ENCODE measurements at regions not wholly inside any gene's neighbourhood (a gene's known extent, or its start where the extent isn't known, plus 50 kb on each side); places are given as distances from the start of the nearest gene placed in this dataset.

DNA sequence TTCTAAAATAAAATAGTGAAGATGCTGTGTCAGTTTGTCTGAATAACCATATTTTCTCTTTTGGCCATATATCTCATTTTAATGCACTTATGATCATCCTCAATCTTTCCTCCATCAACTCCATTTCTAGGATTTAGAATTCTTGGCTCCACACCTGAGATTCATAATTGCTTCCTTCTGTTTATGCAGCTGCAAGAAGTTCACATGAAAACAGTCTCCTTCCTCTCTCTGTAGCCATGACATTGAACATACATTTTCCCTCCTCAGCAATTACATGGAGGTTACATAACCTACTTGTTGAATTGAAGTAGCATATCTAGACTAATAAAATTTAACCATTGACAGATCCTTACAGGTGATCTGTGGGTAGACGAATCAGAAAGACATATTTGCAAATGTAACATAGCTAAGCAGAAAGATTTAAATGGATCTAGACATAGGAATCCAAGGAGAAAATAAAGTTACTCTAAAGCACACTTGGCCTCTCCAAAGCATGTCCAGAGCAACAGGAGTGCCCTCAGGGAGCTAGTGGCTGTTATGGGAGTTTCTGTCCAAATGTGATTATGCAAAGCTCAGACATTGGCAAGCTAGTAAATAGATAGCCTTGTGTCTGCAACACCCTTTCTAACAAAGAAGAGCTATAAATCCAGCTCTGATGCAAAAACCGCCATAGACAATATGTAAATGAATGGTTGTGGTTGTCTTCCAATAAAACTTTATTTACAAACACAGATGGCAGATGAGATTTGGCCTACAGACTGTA lies 119.9 kb upstream of the MPPED2 start:
- Histone ChIP-seq H3K9me3 (ENCODE audit: low read depth) (no peaks in the 10 kb centered on the region), H4K20me1 (ENCODE audit: insufficient read depth, poor library complexity, severe bottlenecking) (no peaks in the 10 kb centered on the region)
- 73% methylated on average over 2 of the region's 2 CpGs for WGBS (ENCODE audit: low lambda C conversion rate, missing lambda C conversion rate)

DNA sequence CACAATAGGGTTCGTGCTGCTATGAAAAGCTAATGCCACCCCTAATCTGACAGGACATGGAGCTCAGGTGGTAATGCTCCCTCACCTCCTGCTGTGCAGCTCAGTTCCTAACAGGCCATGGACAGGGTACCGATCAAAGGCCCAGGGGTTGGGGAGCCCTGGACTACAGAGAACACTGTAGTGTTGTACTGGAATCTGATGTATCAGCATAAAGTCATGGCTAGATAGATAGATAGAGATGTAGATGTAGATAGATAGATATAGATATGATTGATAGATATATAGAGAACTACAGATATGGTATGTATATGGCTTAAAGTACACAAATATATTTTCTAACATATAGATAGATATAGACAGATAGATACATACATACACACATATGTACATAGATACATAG lies 112.3 kb upstream of the MPPED2 start:
- TF ChIP-seq, protein P1, sequence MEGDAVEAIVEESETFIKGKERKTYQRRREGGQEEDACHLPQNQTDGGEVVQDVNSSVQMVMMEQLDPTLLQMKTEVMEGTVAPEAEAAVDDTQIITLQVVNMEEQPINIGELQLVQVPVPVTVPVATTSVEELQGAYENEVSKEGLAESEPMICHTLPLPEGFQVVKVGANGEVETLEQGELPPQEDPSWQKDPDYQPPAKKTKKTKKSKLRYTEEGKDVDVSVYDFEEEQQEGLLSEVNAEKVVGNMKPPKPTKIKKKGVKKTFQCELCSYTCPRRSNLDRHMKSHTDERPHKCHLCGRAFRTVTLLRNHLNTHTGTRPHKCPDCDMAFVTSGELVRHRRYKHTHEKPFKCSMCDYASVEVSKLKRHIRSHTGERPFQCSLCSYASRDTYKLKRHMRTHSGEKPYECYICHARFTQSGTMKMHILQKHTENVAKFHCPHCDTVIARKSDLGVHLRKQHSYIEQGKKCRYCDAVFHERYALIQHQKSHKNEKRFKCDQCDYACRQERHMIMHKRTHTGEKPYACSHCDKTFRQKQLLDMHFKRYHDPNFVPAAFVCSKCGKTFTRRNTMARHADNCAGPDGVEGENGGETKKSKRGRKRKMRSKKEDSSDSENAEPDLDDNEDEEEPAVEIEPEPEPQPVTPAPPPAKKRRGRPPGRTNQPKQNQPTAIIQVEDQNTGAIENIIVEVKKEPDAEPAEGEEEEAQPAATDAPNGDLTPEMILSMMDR (IDR thresholded peaks at IDR 0.05; ENCODE audit: poor library complexity), result no peak
- TF ChIP-seq EZH2 (IDR thresholded peaks at IDR 0.05; ENCODE audit: borderline replicate concordance) (no peak), EZH2phosphoT487 (IDR thresholded peaks at IDR 0.05; ENCODE audit: low read depth, severe bottlenecking, unreplicated experiment) (no peak)
- no peaks in the 10 kb centered on the region for H3K9me2 ChIP-seq (replicated peaks; ENCODE audit: insufficient read depth)
- H3K4me2 ChIP-seq, result no peak overlapping the region
- H3K27me3 ChIP-seq, result no peaks in the 10 kb centered on the region
- H3K79me2 ChIP-seq, result no peaks in the 10 kb centered on the region
- H4K20me1 ChIP-seq (ENCODE audit: insufficient read depth, poor library complexity, severe bottlenecking), result no peaks in the 10 kb centered on the region
- no peak for DNase-seq (ENCODE audit: low spot score)
- WGBS (ENCODE audit: low lambda C conversion rate, missing lambda C conversion rate), result 91% methylated on average over 2 of the region's 2 CpGs
- no peak overlapping the region for H2AFZ ChIP-seq
- H3K27ac ChIP-seq, result no peak overlapping the region
- H3K36me3 ChIP-seq (replicated peaks; ENCODE audit: insufficient read depth, low read depth), result no peaks in the 10 kb centered on the region
- no peak overlapping the region for H3K4me3 ChIP-seq
- no peaks in the 10 kb centered on the region for H3K4me1 ChIP-seq (ENCODE audit: insufficient read depth)
- no peaks in the 10 kb centered on the region for H3K9me3 ChIP-seq (ENCODE audit: low read depth)

More for the DNA sequence above, 119.9 kb upstream of the MPPED2 start:
- Histone ChIP-seq H3K36me3 (replicated peaks; ENCODE audit: insufficient read depth, low read depth) (no peaks in the 10 kb centered on the region), H3K9me2 (replicated peaks; ENCODE audit: insufficient read depth) (no peaks in the 10 kb centered on the region), H3K4me3 (no peak overlapping the region), H3K27me3 (no peaks in the 10 kb centered on the region), H2AFZ (no peak overlapping the region), H3K4me1 (ENCODE audit: insufficient read depth) (no peaks in the 10 kb centered on the region), H3K27ac (no peak overlapping the region), H3K4me2 (no peak overlapping the region), H3K79me2 (no peaks in the 10 kb centered on the region)
- no peak for DNase-seq (ENCODE audit: low spot score)
- TF ChIP-seq, protein P1 (IDR thresholded peaks at IDR 0.05; ENCODE audit: poor library complexity), result no peak
- TF ChIP-seq EZH2 (IDR thresholded peaks at IDR 0.05; ENCODE audit: borderline replicate concordance) (no peak), EZH2phosphoT487 (IDR thresholded peaks at IDR 0.05; ENCODE audit: low read depth, severe bottlenecking, unreplicated experiment) (no peak)

DNA sequence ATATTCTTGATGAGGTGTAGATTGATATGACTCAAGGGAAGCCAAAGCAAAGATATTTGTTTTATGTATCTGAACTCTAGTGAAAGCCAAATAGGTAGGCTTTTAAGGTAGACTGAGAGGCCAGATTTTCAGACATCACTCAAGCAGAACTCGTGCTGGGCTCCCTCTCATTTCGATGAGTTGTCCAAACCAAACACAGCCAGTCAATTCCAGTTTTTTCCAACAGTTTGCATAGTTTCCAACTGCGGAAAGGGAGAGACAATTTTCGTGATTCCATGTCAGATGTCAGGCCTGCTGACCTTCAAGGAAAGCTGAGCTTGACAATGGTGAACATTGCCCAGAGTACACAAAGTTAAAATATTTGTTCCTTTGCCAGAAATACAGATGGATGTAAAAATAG lies 110.9 kb upstream of the MPPED2 start:
- whole genome bisulfite sequencing (ENCODE audit: low lambda C conversion rate, missing lambda C conversion rate), result 70% methylated on average over 4 of the region's 4 CpGs
- Histone ChIP-seq H3K36me3 (replicated peaks; ENCODE audit: insufficient read depth, low read depth) (no peaks in the 10 kb centered on the region), H2AFZ (no peak overlapping the region)

More for the DNA sequence above, 110.9 kb upstream of the MPPED2 start:
- Histone ChIP-seq H3K27me3 (no peaks in the 10 kb centered on the region), H3K4me3 (no peak overlapping the region), H3K9me3 (ENCODE audit: low read depth) (no peaks in the 10 kb centered on the region), H4K20me1 (ENCODE audit: insufficient read depth, poor library complexity, severe bottlenecking) (no peaks in the 10 kb centered on the region), H3K9me2 (replicated peaks; ENCODE audit: insufficient read depth) (no peaks in the 10 kb centered on the region), H3K4me1 (ENCODE audit: insufficient read depth) (no peaks in the 10 kb centered on the region), H3K27ac (no peak overlapping the region), H3K4me2 (no peak overlapping the region), H3K79me2 (no peaks in the 10 kb centered on the region)
- no peak for TF ChIP-seq EZH2 (IDR thresholded peaks at IDR 0.05; ENCODE audit: borderline replicate concordance)
- no peak for TF ChIP-seq EZH2phosphoT487 (IDR thresholded peaks at IDR 0.05; ENCODE audit: low read depth, severe bottlenecking, unreplicated experiment)
- TF ChIP-seq, protein P1 (IDR thresholded peaks at IDR 0.05; ENCODE audit: poor library complexity), result no peak
- DNase-seq (ENCODE audit: low spot score), result no peak

All from hepatocyte (in vitro differentiated cells).